Gastroesophageal sphincter (tissue), 3 donors: ENCODE measurements at regions not wholly inside any gene's neighbourhood (a gene's known extent, or its start where the extent isn't known, plus 50 kb on each side); places are given as distances from the start of the nearest gene placed in this dataset.

Source experiments
- EP300 ChIP-seq: sonication (generic); formaldehyde crosslinking; IDR thresholded peaks from one replicate; pipeline ENCODE4 v1.6.1; 2017; ENCODE audit warnings: antibody characterized with exemption, mild to moderate bottlenecking
- TF ChIP-seq, protein P1 (sequence below), 4 experiments: fragments of 200-600 bp in 2 of 4; fragments of 450-650 bp in 2 of 4; sonication (generic) in 1 of 4; IDR thresholded peaks; one replicate each; pipeline ENCODE4 v1.5.1; 2017 to 2019; ENCODE audit warnings: antibody characterized with exemption in 4 of 4, mild to moderate bottlenecking in 2 of 4, moderate library complexity in 2 of 4

DNA sequence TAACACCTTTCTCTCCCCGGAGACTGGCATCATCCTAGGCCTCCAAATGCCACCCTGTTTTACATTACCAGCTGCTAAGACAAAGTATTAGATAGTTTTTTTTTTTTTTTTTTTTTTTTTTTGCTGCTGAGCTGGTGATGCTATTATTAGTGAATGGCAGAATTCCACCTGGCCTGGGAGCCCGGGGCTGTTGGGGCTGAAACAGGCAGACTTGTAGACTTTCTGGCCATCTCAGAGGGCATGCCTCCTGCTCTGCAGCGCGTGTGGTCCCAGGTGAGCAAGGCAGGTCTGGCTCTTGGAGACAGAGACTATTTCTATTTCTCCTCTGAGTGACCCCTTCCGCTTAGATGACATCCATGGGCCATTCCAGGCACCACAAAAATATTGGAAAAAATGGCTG lies 104.2 kb downstream of the EMX2 start:
- TF ChIP-seq, protein P1, sequence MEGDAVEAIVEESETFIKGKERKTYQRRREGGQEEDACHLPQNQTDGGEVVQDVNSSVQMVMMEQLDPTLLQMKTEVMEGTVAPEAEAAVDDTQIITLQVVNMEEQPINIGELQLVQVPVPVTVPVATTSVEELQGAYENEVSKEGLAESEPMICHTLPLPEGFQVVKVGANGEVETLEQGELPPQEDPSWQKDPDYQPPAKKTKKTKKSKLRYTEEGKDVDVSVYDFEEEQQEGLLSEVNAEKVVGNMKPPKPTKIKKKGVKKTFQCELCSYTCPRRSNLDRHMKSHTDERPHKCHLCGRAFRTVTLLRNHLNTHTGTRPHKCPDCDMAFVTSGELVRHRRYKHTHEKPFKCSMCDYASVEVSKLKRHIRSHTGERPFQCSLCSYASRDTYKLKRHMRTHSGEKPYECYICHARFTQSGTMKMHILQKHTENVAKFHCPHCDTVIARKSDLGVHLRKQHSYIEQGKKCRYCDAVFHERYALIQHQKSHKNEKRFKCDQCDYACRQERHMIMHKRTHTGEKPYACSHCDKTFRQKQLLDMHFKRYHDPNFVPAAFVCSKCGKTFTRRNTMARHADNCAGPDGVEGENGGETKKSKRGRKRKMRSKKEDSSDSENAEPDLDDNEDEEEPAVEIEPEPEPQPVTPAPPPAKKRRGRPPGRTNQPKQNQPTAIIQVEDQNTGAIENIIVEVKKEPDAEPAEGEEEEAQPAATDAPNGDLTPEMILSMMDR (IDR thresholded peaks at IDR 0.05) = no peak
- TF ChIP-seq EP300 = no peak
